Psoas muscle (tissue), 7 donors: ENCODE measurements at regions not wholly inside any gene's neighbourhood (a gene's known extent, or its start where the extent isn't known, plus 50 kb on each side); places are given as distances from the start of the nearest gene placed in this dataset.

Experiments used
- ATAC-seq, 4 donors: fragments of 200-7000 bp; cut with Tn5 transposase; one replicate each; pipeline ENCODE4 v1.9.1; 2020; ENCODE audit warnings: moderate library complexity in 3 of 4, mild to moderate bottlenecking in 2 of 4
- DNase-seq, 2 donors: peaks; one replicate each; pipeline ENCODE4 v3.0.0-alpha.2; 2020
- H3K27ac ChIP-seq: fragments of 200-600 bp; one replicate; pipeline ENCODE4 v1.8.0; 2022
- H3K27me3 ChIP-seq, 3 donors: fragments of 200-600 bp in 1 of 3; one replicate each; pipeline versions ENCODE4 v1.6.1 to v1.8.0; 2013 to 2022; ENCODE audit warnings: low read length in 2 of 3, mild to moderate bottlenecking in 2 of 3, moderate library complexity in 1 of 3; ENCODE audit not compliant: insufficient read depth in 3 of 3
- H3K36me3 ChIP-seq, 2 donors: fragments of 200-600 bp in 1 of 2; one replicate each; pipeline versions ENCODE4 v1.6.1 to v1.8.0; 2013 to 2022; ENCODE audit warnings: low read depth in 1 of 2, mild to moderate bottlenecking in 1 of 2, moderate library complexity in 1 of 2; ENCODE audit not compliant: insufficient read depth in 1 of 2
- H3K4me1 ChIP-seq: fragments of 200-600 bp; one replicate; pipeline ENCODE4 v1.8.0; 2022
- H3K4me3 ChIP-seq: fragments of 200-600 bp; one replicate; pipeline ENCODE4 v1.8.0; 2022; ENCODE audit warnings: mild to moderate bottlenecking
- H3K9me3 ChIP-seq: fragments of 200-600 bp; one replicate; pipeline ENCODE4 v1.8.0; 2022
- WGBS, 3 donors: extraction: QIAGEN DNeasy Blood & Tissue Kit; methylation state at CpG; one replicate each; pipeline versions ENCODE4 v1.1.6 to v1.1.7; 2013; 5-methylcytosine and 5-hydroxymethylcytosine counted together
- intact Hi-C, 2 donors: fragments of 100-400 bp; cut with DNase I; formaldehyde crosslinking; loops; one replicate each; pipeline versions ENCODE4 v1.11.0 to v1.14.2; 2022
- TF ChIP-seq, protein P1 (sequence below): fragments of 200-600 bp; IDR thresholded peaks from one replicate; pipeline ENCODE4 v1.8.0; 2022; ENCODE audit warnings: antibody characterized with exemption
- donor health status: healthy with polysubstance abuse.
- donor health status: DM: no; HTN: no; CAD: no; lungs with moderate emphysema.
- donor health status: Bipolar disorder and iron deficiency.
- donor health status: healthy.
- donor health status: DM: yes; HTN: yes; CAD: no.
- donor health status: DM: no; HTN: no; CAD: no.
- donor health status: DM: yes; HTN: yes; CAD: no.

- no peak overlapping the region for H3K27ac ChIP-seq
- no peaks in the 10 kb centered on the region for H3K36me3 ChIP-seq
- no peak overlapping the region for H3K4me3 ChIP-seq
- ATAC-seq: no peak
- H3K27me3 ChIP-seq: no peaks in the 10 kb centered on the region
- no peaks in the 10 kb centered on the region for H3K9me3 ChIP-seq
- intact Hi-C loops: no loop called here
- TF ChIP-seq, protein P1, sequence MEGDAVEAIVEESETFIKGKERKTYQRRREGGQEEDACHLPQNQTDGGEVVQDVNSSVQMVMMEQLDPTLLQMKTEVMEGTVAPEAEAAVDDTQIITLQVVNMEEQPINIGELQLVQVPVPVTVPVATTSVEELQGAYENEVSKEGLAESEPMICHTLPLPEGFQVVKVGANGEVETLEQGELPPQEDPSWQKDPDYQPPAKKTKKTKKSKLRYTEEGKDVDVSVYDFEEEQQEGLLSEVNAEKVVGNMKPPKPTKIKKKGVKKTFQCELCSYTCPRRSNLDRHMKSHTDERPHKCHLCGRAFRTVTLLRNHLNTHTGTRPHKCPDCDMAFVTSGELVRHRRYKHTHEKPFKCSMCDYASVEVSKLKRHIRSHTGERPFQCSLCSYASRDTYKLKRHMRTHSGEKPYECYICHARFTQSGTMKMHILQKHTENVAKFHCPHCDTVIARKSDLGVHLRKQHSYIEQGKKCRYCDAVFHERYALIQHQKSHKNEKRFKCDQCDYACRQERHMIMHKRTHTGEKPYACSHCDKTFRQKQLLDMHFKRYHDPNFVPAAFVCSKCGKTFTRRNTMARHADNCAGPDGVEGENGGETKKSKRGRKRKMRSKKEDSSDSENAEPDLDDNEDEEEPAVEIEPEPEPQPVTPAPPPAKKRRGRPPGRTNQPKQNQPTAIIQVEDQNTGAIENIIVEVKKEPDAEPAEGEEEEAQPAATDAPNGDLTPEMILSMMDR: no peak
- no peaks in the 10 kb centered on the region for H3K4me1 ChIP-seq
- 53 to 63% (median 56%) methylated on average over 13 of the region's 13 CpGs for WGBS, 3 donors
- DNase-seq: no peak
Observed at GRCh38 chr19:30864391-30865215, 484.6 kb downstream of the TSHZ3 start.

- DNase-seq: no peak
- TF ChIP-seq, protein P1: no peak
- intact Hi-C loops: no loop called here
- no peaks in the 10 kb centered on the region for H3K27me3 ChIP-seq
- ATAC-seq: no peak
- H3K27ac ChIP-seq: no peak overlapping the region
- H3K4me1 ChIP-seq: no peaks in the 10 kb centered on the region
- no peak overlapping the region for H3K4me3 ChIP-seq
- H3K9me3 ChIP-seq: no peaks in the 10 kb centered on the region
- WGBS, 3 donors: 83 to 85% (median 83%) methylated on average over 19 of the region's 19 CpGs
- H3K36me3 ChIP-seq: no peaks in the 10 kb centered on the region
Observed at GRCh38 chr19:30862876-30863275, 486.4 kb downstream of the TSHZ3 start.

DNA sequence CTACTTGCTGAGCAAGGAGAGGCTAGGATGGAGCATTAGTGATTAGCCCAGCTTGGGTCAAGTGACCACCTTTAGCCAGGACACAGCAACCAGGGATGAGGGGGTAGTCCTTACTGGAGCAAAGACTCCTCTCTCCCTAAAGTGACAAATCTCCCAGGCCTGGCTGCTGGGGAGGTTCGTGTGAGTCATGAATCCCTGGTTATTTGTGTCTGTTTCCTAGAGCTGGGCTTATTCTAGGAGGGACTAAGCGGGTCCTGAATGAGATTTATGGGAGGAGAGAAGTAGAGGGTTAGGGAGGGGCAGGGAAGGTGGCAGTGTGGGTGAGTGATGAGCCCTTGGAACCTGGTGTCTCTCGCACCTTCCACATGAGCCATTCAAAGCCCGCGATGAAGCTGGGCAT is 487.3 kb downstream of the TSHZ3 start:
- no peaks in the 10 kb centered on the region for H3K4me1 ChIP-seq
- intact Hi-C loops: no loop called here
- H3K27me3 ChIP-seq: no peaks in the 10 kb centered on the region
- H3K27ac ChIP-seq: no peak overlapping the region
- no peaks in the 10 kb centered on the region for H3K36me3 ChIP-seq
- no peak overlapping the region for H3K4me3 ChIP-seq
- WGBS, 3 donors: 84 to 86% (median 84%) methylated on average over 5 of the region's 5 CpGs
- DNase-seq: no peak
- TF ChIP-seq, protein P1: no peak
- no peaks in the 10 kb centered on the region for H3K9me3 ChIP-seq
- no peak for ATAC-seq

- intact Hi-C loops: no loop called here
- H3K4me3 ChIP-seq: no peak overlapping the region
- no peak overlapping the region for H3K27ac ChIP-seq
- WGBS, 3 donors: 76 to 82% (median 77%) methylated on average over 7 of the region's 7 CpGs
- no peaks in the 10 kb centered on the region for H3K4me1 ChIP-seq
- DNase-seq (no peak), ATAC-seq (no peak)
- H3K27me3 ChIP-seq: no peaks in the 10 kb centered on the region
- no peaks in the 10 kb centered on the region for H3K9me3 ChIP-seq
- TF ChIP-seq, protein P1: no peak
- no peaks in the 10 kb centered on the region for H3K36me3 ChIP-seq
Observed at GRCh38 chr19:30857966-30858490, 485.8 kb downstream of the ZNF536 start.
